IMR-90 (cell line): ENCODE measurements at regions not wholly inside any gene's neighbourhood (a gene's known extent, or its start where the extent isn't known, plus 50 kb on each side); places are given as distances from the start of the nearest gene placed in this dataset.

Experiments
- ATAC-seq: fragments of 200-7000 bp; cut with Tn5 transposase; 2 replicates; pipeline ENCODE4 v1.9.1; 2020; ENCODE audit warnings: low read depth, mild to moderate bottlenecking, moderate library complexity
- BruUV-seq: library from RNA; stranded (reverse); fragments of 400-500 nt; replicated peaks from 2 replicates; lab custom pipeline; 2021; lab: Mats Ljungman, UMichigan
- CTCF ChIA-PET: fragments of 300-600 bp; formaldehyde crosslinking; extraction: SDS; loops from one replicate; lab custom pipeline; 2021; ENCODE audit warnings: antibody characterized with exemption; lab: Yijun Ruan, JAX
- POLR2A ChIA-PET: fragments of 300-600 bp; sonication (Branson Sonifier 250); formaldehyde crosslinking; loops from one replicate; lab custom pipeline; 2022; ENCODE audit warnings: antibody characterized with exemption; ENCODE audit not compliant: unreplicated experiment; lab: Charles Lee
- DNase-seq: peaks from one replicate; pipeline ENCODE4 v3.0.0; 2013
- H2AFZ ChIP-seq: replicated peaks from 2 replicates; pipeline ENCODE3; 2013; ENCODE audit warnings: low read length, mild to moderate bottlenecking; ENCODE audit not compliant: poor library complexity
- H2AK5ac ChIP-seq: 2 replicates; pipeline ENCODE4 v1.6.1; 2013; ENCODE audit warnings: low read depth, low read length, inconsistent platforms
- H2AK9ac ChIP-seq: replicated peaks from 2 replicates; pipeline ENCODE3; 2013; ENCODE audit warnings: mild to moderate bottlenecking, low read depth, low read length, moderate library complexity; ENCODE audit not compliant: poor library complexity
- H2BK120ac ChIP-seq: 2 replicates; pipeline ENCODE4 v1.6.1; 2013; ENCODE audit warnings: low read depth, low read length, inconsistent platforms
- H2BK15ac ChIP-seq: 3 replicates; pipeline ENCODE4 v1.6.1; 2013; ENCODE audit warnings: low read depth, low read length, inconsistent platforms
- H2BK20ac ChIP-seq: 2 replicates; pipeline ENCODE4 v1.6.1; 2013; ENCODE audit warnings: low read depth, mild to moderate bottlenecking, inconsistent platforms, low read length, moderate library complexity
- H2BK5ac ChIP-seq: 2 replicates; pipeline ENCODE4 v1.6.1; 2013; ENCODE audit warnings: mild to moderate bottlenecking, low read depth, low read length, inconsistent platforms; ENCODE audit not compliant: poor library complexity, severe bottlenecking
- H3K14ac ChIP-seq: replicated peaks from 2 replicates; pipeline ENCODE4 v1.6.1; 2013; ENCODE audit warnings: low read depth, low read length, inconsistent platforms
- H3K18ac ChIP-seq: 2 replicates; pipeline ENCODE4 v1.6.1; 2013; ENCODE audit warnings: low read depth, low read length, control low read depth
- H3K23ac ChIP-seq: 2 replicates; pipeline ENCODE4 v1.6.1; 2013; ENCODE audit warnings: low read depth, low read length, inconsistent platforms
- H3K27ac ChIP-seq: 2 replicates; pipeline ENCODE4 v1.5.1; 2013; ENCODE audit warnings: mild to moderate bottlenecking, control low read depth, low read length; ENCODE audit not compliant: insufficient read depth
- H3K27me3 ChIP-seq: 2 replicates; pipeline ENCODE4 v1.6.1; 2013; ENCODE audit warnings: low read length; ENCODE audit not compliant: control insufficient read depth, insufficient read depth
- H3K36me3 ChIP-seq: 2 replicates; pipeline ENCODE4 v1.6.1; 2013; ENCODE audit warnings: low read length, mixed read lengths; ENCODE audit not compliant: control insufficient read depth, insufficient read depth
- H3K4ac ChIP-seq: 2 replicates; pipeline ENCODE4 v1.6.1; 2013; ENCODE audit warnings: low read depth, low read length, inconsistent platforms
- H3K4me1 ChIP-seq: 2 replicates; pipeline ENCODE4 v1.6.1; 2013; ENCODE audit warnings: low read length, mixed read lengths; ENCODE audit not compliant: control insufficient read depth, insufficient read depth
- H3K4me2 ChIP-seq: 2 replicates; pipeline ENCODE4 v1.6.1; 2013; ENCODE audit warnings: low read depth, mild to moderate bottlenecking, control low read depth, low read length, moderate library complexity
- H3K4me3 ChIP-seq: 2 replicates; pipeline ENCODE4 v1.5.1; 2013; ENCODE audit warnings: low read depth, mild to moderate bottlenecking, control low read depth, low read length, moderate library complexity; ENCODE audit not compliant: insufficient read depth
- H3K56ac ChIP-seq: 2 replicates; pipeline ENCODE4 v1.6.1; 2013; ENCODE audit warnings: low read length, inconsistent platforms; ENCODE audit not compliant: insufficient read depth; ENCODE audit errors: extremely low read depth
- H3K79me1 ChIP-seq, 2 experiments: 2 replicates each; pipeline ENCODE4 v1.6.1; 2013; ENCODE audit warnings: low read length in 2 of 2, inconsistent platforms in 1 of 2, low read depth in 1 of 2
- H3K9ac ChIP-seq: 2 replicates; pipeline ENCODE4 v1.6.1; 2013; ENCODE audit warnings: low read depth, low read length, control low read depth
- H3K9me1 ChIP-seq: 2 replicates; pipeline ENCODE4 v1.6.1; 2013; ENCODE audit warnings: low read length, inconsistent platforms; ENCODE audit not compliant: insufficient read depth
- H3K9me3 ChIP-seq: 2 replicates; pipeline ENCODE4 v1.6.1; 2013; ENCODE audit warnings: low read length; ENCODE audit not compliant: control insufficient read depth, insufficient read depth
- H4K20me1 ChIP-seq: 2 replicates; pipeline ENCODE4 v1.6.1; 2013; ENCODE audit warnings: low read length, inconsistent platforms; ENCODE audit not compliant: insufficient read depth
- H4K5ac ChIP-seq: 2 replicates; pipeline ENCODE4 v1.6.1; 2013; ENCODE audit warnings: mild to moderate bottlenecking, low read depth, low read length, control low read depth
- H4K8ac ChIP-seq, 2 experiments: 2 replicates each; pipeline ENCODE4 v1.6.1; 2013; ENCODE audit warnings: low read depth in 2 of 2, low read length in 2 of 2, control low read depth in 1 of 2, inconsistent platforms in 1 of 2
- H4K91ac ChIP-seq: 2 replicates; pipeline ENCODE4 v1.6.1; 2013; ENCODE audit warnings: low read depth, low read length, inconsistent platforms; ENCODE audit not compliant: insufficient read depth
- NFE2L2 ChIP-seq: fragments of 150-350 bp; IDR thresholded peaks from 2 replicates; pipeline ENCODE4 v1.6.1; 2016; ENCODE audit warnings: low read depth, mild to moderate bottlenecking, low read length
- RCOR1 ChIP-seq: IDR thresholded peaks from 2 replicates; pipeline ENCODE4 v1.6.1; 2012; ENCODE audit warnings: mild to moderate bottlenecking, low read length, improper control_type of control experiment; ENCODE audit not compliant: insufficient replicate concordance
- SMC3 ChIP-seq: fragments of 150-350 bp; IDR thresholded peaks from 2 replicates; pipeline ENCODE4 v1.6.1; 2016; ENCODE audit warnings: low read depth, mild to moderate bottlenecking, antibody characterized with exemption, low read length, moderate library complexity
- USF2 ChIP-seq: fragments of 150-350 bp; IDR thresholded peaks from 2 replicates; pipeline ENCODE4 v1.6.1; 2017; ENCODE audit warnings: mild to moderate bottlenecking, antibody characterized with exemption, low read length, low read depth
- WGBS, 2 experiments: methylation state at CpG; one replicate each; pipeline versions ENCODE4 v1.1.5 to v1.1.7; 2013; ENCODE audit warnings: missing lambda C conversion rate in 2 of 2; ENCODE audit not compliant: insufficient read length in 1 of 2; ENCODE audit errors: extremely low coverage in 2 of 2; 5-methylcytosine and 5-hydroxymethylcytosine counted together
- dilution Hi-C: fragments of 300-500 bp; cut with HindIII; formaldehyde crosslinking; loops from one replicate; pipeline ENCODE4 v1.14.3; 2018; ENCODE audit warnings: low sequenced_read_pairs; ENCODE audit not compliant: unreplicated experiment
- in situ Hi-C: fragments of 300-500 bp; cut with MboI; formaldehyde crosslinking; loops from 3 replicates; pipeline ENCODE4 v1.14.3; 2019; ENCODE audit warnings: low sequenced_read_pairs, inconsistent platforms, mixed read lengths
- intact Hi-C: fragments of 100-400 bp; cut with micrococcal nuclease; formaldehyde crosslinking; loops from 2 replicates; pipeline ENCODE4 v1.10.0; 2022

- no peak overlapping the region for H3K18ac ChIP-seq
- CTCF ChIA-PET, result no interaction called here
- in situ Hi-C loops (no loop called here), dilution Hi-C loops (no loop called here), intact Hi-C loops (no loop called here)
- no peak overlapping the region for H3K9ac ChIP-seq
- TF ChIP-seq SMC3, result no peak
- no peak for TF ChIP-seq USF2
- TF ChIP-seq NFE2L2, result no peak
- TF ChIP-seq RCOR1, result no peak
- H3K4me3 ChIP-seq, result no peak overlapping the region
- no peak for DNase-seq
- peaks cover 15% of the 10 kb centered on the region; the same call in 1 of the 2 replicates for H3K9me1 ChIP-seq
- BruUV-seq, result no TSS peak
- ATAC-seq, result no peak
- H2AK5ac ChIP-seq, result no peak overlapping the region
- H3K4me1 ChIP-seq, result 0 out of 2 replicates have a peak, but pooled peaks cover 2% of the 10 kb centered on the region
- H3K4me2 ChIP-seq, result no peak overlapping the region
- no peak overlapping the region for H2BK20ac ChIP-seq
- peaks cover 20 to 25% of the 10 kb centered on the region in 2 experiments for H3K79me1 ChIP-seq
- H3K14ac ChIP-seq, result no peak overlapping the region
- no peak overlapping the region for H3K23ac ChIP-seq
- no peak overlapping the region for H2BK5ac ChIP-seq
- no peak overlapping the region for H3K56ac ChIP-seq
- H4K91ac ChIP-seq, result no peak overlapping the region
- WGBS, 2 experiments, result no CpG with 5 or more reads among the region's 12 CpGs
- no peak overlapping the region for H4K5ac ChIP-seq
- H3K9me3 ChIP-seq, result no peaks in the 10 kb centered on the region
- no peak overlapping the region for H2AK9ac ChIP-seq
- H4K20me1 ChIP-seq, result 0 out of 2 replicates have a peak, but pooled peaks cover 3% of the 10 kb centered on the region
- H4K8ac ChIP-seq, result no peak overlapping the region
- no peak overlapping the region for H2BK120ac ChIP-seq
- H2AFZ ChIP-seq, result no peak overlapping the region
- no peak overlapping the region for H3K4ac ChIP-seq
- POLR2A ChIA-PET, result no interaction called here
- peaks cover 5% of the 10 kb centered on the region; the same call in 1 of the 2 replicates for H3K36me3 ChIP-seq
- no peaks in the 10 kb centered on the region for H3K27me3 ChIP-seq
- no peak overlapping the region for H3K27ac ChIP-seq
- H2BK15ac ChIP-seq, result no peak overlapping the region
Measured at GRCh38 chr14:89564286-89564957, 147.4 kb upstream of the FOXN3 start.
